ENCODE measurements at regions not wholly inside any gene's neighbourhood (a gene's known extent, or its start where the extent isn't known, plus 50 kb on each side); places are given as distances from the start of the nearest gene placed in this dataset.

DNA sequence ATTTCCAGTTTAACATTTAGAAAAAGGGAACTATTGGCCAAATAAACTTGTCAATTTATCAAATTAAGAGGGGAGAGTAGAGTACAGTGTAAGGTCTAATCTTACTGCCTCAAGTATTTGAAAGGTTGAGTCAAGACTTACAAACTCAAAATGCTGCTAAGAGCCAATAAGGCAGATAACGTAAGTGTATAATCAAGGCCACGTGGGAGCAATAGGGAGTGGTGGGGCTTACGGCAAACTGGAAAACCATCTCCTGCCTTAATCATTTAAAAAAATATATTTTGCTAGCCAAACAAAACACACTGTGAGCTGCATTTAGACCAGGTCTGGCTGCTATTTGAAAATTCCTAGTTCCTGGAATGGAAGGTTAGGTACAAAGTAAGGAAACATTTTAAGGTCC, 107.3 kb upstream of the FRMD4B start:
- no peaks in the 10 kb centered on the region for H3K27me3 ChIP-seq (ENCODE audit: control insufficient read depth, insufficient read depth, low read length)
- no peak for DNase-seq (ENCODE audit: low read depth)
- ChIA-PET CTCF (no interaction called here), POLR2A (no interaction called here)
- H3K4me3 ChIP-seq (ENCODE audit: low read depth, low read length) = no peak overlapping the region
- TF ChIP-seq, protein P1, sequence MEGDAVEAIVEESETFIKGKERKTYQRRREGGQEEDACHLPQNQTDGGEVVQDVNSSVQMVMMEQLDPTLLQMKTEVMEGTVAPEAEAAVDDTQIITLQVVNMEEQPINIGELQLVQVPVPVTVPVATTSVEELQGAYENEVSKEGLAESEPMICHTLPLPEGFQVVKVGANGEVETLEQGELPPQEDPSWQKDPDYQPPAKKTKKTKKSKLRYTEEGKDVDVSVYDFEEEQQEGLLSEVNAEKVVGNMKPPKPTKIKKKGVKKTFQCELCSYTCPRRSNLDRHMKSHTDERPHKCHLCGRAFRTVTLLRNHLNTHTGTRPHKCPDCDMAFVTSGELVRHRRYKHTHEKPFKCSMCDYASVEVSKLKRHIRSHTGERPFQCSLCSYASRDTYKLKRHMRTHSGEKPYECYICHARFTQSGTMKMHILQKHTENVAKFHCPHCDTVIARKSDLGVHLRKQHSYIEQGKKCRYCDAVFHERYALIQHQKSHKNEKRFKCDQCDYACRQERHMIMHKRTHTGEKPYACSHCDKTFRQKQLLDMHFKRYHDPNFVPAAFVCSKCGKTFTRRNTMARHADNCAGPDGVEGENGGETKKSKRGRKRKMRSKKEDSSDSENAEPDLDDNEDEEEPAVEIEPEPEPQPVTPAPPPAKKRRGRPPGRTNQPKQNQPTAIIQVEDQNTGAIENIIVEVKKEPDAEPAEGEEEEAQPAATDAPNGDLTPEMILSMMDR (IDR thresholded peaks at IDR 0.05; ENCODE audit: insufficient read depth, low read depth, low read length) = no peak
- no peaks in the 10 kb centered on the region for H3K36me3 ChIP-seq (ENCODE audit: control insufficient read depth, insufficient read depth, low read length)

DNA sequence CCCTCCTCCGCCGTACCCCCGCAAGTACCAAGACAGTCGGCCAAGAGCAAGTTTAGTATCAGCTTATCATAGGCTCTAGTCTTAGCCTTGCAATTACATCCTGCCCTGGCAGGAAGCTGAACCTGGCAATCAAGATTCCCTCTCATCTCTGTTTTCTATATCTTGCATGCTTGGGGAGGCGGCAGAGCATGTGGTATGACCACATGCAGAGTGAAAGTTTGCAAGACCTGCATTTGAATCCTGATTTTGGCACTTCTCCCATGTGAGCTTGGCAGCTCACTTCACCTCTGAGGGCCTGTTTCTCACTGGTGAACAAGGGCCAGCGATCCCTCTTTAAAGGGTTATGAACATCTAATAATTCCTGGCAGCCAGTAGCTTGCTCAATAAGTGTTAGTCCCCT, 106.1 kb upstream of the FRMD4B start:
- CTCF ChIA-PET = no interaction called here
- POLR2A ChIA-PET = no interaction called here

DNA sequence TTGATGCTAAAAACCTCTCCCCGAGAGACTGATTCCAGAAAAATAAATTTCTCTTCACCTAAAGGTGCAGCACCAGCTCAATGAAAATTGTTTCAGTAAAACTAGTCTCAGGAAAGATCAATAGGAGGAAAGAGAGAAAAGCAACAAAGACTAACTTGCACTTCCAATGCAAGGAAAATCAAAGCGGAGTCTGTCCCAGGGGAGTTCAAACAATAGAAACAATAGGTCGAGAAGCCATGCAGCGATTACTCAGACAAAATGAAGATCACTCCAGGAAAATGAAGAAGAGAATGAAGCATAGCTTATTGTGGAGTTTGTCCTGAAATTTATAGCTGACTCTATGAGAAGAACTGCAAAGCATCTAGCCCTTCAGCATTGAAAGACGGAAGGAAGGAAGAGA, 105.1 kb upstream of the FRMD4B start:
- no peak overlapping the region for H3K4me3 ChIP-seq (ENCODE audit: low read depth, low read length)
- POLR2A ChIA-PET = no interaction called here
- no peak for DNase-seq (ENCODE audit: low read depth)
- CTCF ChIA-PET = no interaction called here
- TF ChIP-seq, protein P1 (IDR thresholded peaks at IDR 0.05; ENCODE audit: insufficient read depth, low read depth, low read length) = no peak
- no peaks in the 10 kb centered on the region for H3K36me3 ChIP-seq (ENCODE audit: control insufficient read depth, insufficient read depth, low read length)
- no peaks in the 10 kb centered on the region; the same call in 1 of the 2 replicates for H3K27me3 ChIP-seq (ENCODE audit: control insufficient read depth, insufficient read depth, low read length)

More for the DNA sequence above, 106.1 kb upstream of the FRMD4B start:
- TF ChIP-seq, protein P1 (IDR thresholded peaks at IDR 0.05; ENCODE audit: insufficient read depth, low read depth, low read length) = no peak
- Histone ChIP-seq H3K4me3 (ENCODE audit: low read depth, low read length) (no peak overlapping the region), H3K27me3 (ENCODE audit: control insufficient read depth, insufficient read depth, low read length) (no peaks in the 10 kb centered on the region; the same call in 1 of the 2 replicates), H3K36me3 (ENCODE audit: control insufficient read depth, insufficient read depth, low read length) (no peaks in the 10 kb centered on the region)
- no peak for DNase-seq (ENCODE audit: low read depth)

DNA sequence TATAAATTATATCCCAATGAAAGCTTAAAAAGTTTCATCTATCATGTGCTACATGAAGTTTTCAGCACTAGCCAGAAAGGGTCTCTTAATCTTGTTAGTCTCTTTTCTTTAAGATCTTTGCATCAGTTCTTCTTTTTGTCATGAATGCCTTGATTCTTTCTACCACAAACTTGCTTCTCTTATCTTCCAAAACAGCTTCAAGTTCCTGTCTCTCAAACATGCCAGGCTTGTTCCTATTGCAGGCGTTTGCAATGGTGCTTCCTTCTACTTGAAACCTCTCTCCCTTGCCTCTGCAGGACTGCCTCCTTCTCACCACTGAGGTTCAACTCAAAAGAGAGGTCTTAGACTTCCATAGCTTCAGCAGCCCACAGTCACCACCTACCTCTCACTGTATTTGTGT, 104.3 kb upstream of the FRMD4B start:
- TF ChIP-seq, protein P1 (IDR thresholded peaks at IDR 0.05; ENCODE audit: insufficient read depth, low read depth, low read length) = no peak
- Histone ChIP-seq H3K4me3 (ENCODE audit: low read depth, low read length) (no peak overlapping the region), H3K36me3 (ENCODE audit: control insufficient read depth, insufficient read depth, low read length) (no peaks in the 10 kb centered on the region), H3K27me3 (ENCODE audit: control insufficient read depth, insufficient read depth, low read length) (no peaks in the 10 kb centered on the region; the same call in 1 of the 2 replicates)
- ChIA-PET POLR2A (no interaction called here), CTCF (no interaction called here)
- DNase-seq (ENCODE audit: low read depth) = no peak

DNA sequence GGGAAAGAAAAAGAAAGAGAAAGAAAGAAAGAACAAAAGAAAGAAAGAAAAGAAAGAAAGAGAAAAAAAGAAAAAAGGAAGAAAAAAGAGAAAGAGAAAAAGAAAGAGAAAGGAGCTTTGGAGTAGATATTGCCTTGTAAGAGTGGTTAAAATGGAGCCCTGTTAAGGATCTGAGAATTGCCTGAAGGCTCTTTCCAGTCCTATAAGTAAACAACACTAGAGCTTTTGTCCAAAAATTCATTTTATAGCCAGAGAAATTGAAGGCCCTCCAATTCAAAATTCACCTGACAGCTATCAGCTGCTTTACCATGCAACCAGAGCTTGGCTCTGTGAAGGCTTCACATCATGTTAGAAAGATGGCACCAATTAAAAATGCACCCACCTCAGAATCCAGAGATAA, 102.1 kb upstream of the FRMD4B start:
- H3K27me3 ChIP-seq (ENCODE audit: control insufficient read depth, insufficient read depth, low read length) = no peaks in the 10 kb centered on the region; the same call in 1 of the 2 replicates

More for the DNA sequence above, 102.1 kb upstream of the FRMD4B start:
- Histone ChIP-seq H3K36me3 (ENCODE audit: control insufficient read depth, insufficient read depth, low read length) (no peaks in the 10 kb centered on the region), H3K4me3 (ENCODE audit: low read depth, low read length) (no peak overlapping the region)
- CTCF ChIA-PET = interaction anchor here (0.6 kb wide), 1 partner anchor 870 kb away, joined by 5 read pairs; no protein-coding TSS in a partner anchor
- POLR2A ChIA-PET = no interaction called here
- DNase-seq (ENCODE audit: low read depth) = no peak
- TF ChIP-seq, protein P1 (IDR thresholded peaks at IDR 0.05; ENCODE audit: insufficient read depth, low read depth, low read length) = no peak
